ENCODE measurements at regions not wholly inside any gene's neighbourhood (a gene's known extent, or its start where the extent isn't known, plus 50 kb on each side); places are given as distances from the start of the nearest gene placed in this dataset.

DNA sequence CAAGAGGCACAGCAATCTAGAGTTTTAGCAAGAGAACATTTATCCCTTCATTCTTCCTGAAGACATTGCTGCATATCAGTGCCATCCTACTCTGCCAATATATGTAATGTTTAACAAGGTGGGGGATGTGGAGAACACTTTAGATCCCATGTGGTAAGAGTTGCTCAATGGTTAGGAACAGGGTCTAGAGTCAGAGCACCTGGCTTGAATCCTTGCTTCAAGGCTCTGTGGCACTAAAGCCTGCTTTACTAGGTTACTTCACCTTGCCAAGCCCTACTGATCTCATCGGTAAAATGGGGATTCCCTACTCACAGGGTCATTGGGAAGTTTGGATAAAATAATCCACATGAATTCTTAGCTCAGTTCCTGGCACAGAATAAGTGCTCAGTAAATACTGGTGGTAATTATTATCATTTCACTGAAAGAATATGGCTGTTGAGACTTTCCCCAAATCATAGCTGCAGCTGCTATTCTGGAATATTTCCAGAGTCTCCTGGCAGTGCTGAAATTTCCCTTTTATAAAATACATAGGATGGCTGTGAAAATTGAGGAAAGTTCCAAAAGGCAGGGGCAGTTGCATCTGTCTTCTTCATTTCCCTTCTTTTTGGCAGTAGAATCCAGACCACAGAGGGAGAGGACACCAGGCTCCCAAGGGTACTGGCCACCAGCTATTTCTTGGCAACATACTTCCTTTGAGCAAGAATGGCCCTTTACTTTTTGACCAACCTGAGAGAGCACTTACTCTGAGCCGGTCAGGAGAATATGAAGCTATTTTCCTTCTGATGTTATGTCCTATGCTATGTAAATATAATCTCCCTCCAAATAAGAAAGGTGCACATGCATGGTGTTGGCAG lies 142.8 kb downstream of the PALM2AKAP2 start:
- H3K4me1 Mint-ChIP-seq = peaks cover 11% of the 10 kb centered on the region
- no peaks in the 10 kb centered on the region for H3K36me3 Mint-ChIP-seq (ENCODE audit: insufficient read depth)
- no peaks in the 10 kb centered on the region for H3K9me3 Mint-ChIP-seq
- H3K27me3 Mint-ChIP-seq = peaks cover 18% of the 10 kb centered on the region
- no peak overlapping the region for H3K27ac Mint-ChIP-seq (ENCODE audit: low read depth)
- no peak overlapping the region for H3K4me3 Mint-ChIP-seq
- ATAC-seq (replicated peaks; ENCODE audit: extremely low read depth, poor library complexity, severe bottlenecking) (no peak), DNase-seq (ENCODE audit: low spot score in 2 of 2) (no peak)

DNA sequence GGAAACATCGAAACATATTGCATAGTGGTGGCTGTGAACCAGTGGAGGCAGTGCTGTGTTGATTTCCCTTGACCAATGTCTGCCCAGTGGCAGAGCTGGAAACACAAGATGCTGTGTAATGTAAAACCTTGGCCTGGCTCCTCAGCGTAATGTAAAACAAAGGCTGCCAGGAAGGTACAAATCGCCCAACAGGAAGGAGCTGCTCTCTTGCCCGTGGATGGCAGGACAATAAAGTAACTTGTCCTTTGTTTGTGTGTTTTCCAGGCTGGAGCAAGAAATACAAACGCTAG lies 143.4 kb downstream of the PALM2AKAP2 start:
- peaks cover 6% of the 10 kb centered on the region for H3K4me1 Mint-ChIP-seq
- no peaks in the 10 kb centered on the region for H3K36me3 Mint-ChIP-seq (ENCODE audit: insufficient read depth)
- no peak for ATAC-seq (replicated peaks; ENCODE audit: extremely low read depth, poor library complexity, severe bottlenecking)
- H3K9me3 Mint-ChIP-seq = no peaks in the 10 kb centered on the region
- H3K4me3 Mint-ChIP-seq = no peak overlapping the region
- DNase-seq (ENCODE audit: low spot score in 2 of 2) = no peak
- H3K27ac Mint-ChIP-seq (ENCODE audit: low read depth) = no peak overlapping the region
- peaks cover 22% of the 10 kb centered on the region for H3K27me3 Mint-ChIP-seq

DNA sequence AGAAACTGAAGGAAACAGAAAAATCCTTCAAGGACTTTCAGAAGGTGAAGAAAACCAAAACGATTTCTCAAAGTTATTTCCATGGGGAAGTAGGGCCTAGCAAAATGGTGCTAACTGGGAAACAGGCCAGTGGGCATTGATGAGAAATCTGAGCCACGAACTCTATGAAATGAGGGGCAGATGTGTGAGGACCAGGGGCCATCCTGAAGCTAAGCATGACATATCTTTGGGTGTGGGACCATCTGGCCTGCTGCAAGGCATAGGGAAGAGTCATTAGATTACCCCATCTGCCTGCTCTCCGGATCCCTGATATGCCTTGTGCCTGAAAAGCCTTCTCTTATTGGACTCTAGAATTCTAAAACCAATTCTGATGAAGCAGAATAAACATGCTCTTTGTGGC lies 143.8 kb downstream of the PALM2AKAP2 start:
- H3K27me3 Mint-ChIP-seq = peaks cover 26% of the 10 kb centered on the region
- no peak overlapping the region for H3K4me3 Mint-ChIP-seq
- no peaks in the 10 kb centered on the region for H3K9me3 Mint-ChIP-seq
- peaks cover 2% of the 10 kb centered on the region for H3K4me1 Mint-ChIP-seq
- ATAC-seq (replicated peaks; ENCODE audit: extremely low read depth, poor library complexity, severe bottlenecking) (no peak), DNase-seq (ENCODE audit: low spot score in 2 of 2) (no peak)
- H3K27ac Mint-ChIP-seq (ENCODE audit: low read depth) = no peak overlapping the region
- H3K36me3 Mint-ChIP-seq (ENCODE audit: insufficient read depth) = no peaks in the 10 kb centered on the region

DNA sequence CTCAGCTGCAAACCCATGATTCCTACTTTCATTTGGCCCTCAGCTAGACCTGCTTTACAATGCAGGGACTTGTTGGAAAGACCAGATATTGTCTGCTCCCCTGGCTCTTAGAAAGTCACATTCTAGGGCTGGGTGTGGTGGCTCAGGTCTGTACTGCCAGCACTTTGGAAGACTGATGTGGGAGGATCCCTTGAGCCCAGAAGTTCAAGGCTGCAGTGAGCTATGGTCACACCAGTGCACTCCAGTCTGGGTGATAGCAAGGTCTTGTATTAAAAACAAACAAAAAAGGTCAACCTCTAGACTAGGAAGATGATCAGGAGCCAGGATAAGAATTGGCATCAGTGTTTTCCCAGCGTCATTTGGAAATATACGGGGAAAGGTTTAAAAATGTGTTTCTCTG lies 145.8 kb downstream of the PALM2AKAP2 start:
- Mint-ChIP-seq H3K27me3 (peaks cover 45% of the 10 kb centered on the region), H3K27ac (ENCODE audit: low read depth) (no peak overlapping the region), H3K4me3 (no peak overlapping the region)

DNA sequence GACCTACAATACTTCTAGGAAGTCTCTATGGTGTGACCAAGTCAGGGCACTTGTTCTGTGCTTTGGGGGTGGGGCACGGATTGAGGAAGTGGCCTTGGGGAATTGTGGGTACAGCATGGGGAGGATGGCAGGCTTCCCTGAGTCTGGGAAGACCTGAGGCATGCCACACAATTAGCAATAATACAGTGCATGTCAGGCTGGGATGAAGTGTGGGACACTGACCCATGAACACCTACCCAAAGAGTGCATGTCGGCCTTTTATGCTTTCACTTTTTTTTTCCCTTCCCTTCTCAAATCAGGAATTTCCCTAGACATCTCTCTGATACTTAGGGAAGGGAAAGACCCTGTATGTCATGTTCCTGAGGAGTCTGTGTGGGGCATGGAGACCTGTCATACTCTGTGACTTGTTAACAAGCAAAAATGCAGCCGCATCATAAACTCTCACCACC lies 146.4 kb downstream of the PALM2AKAP2 start:
- Mint-ChIP-seq H3K36me3 (ENCODE audit: insufficient read depth) (no peaks in the 10 kb centered on the region), H3K4me1 (no peaks in the 10 kb centered on the region), H3K9me3 (no peaks in the 10 kb centered on the region), H3K4me3 (no peak overlapping the region), H3K27ac (ENCODE audit: low read depth) (no peak overlapping the region), H3K27me3 (peaks cover 48% of the 10 kb centered on the region)
- ATAC-seq (replicated peaks; ENCODE audit: extremely low read depth, poor library complexity, severe bottlenecking) (no peak), DNase-seq (ENCODE audit: low spot score in 2 of 2) (no peak)

More for the DNA sequence above, 145.8 kb downstream of the PALM2AKAP2 start:
- no peak for DNase-seq (ENCODE audit: low spot score in 2 of 2)
- H3K9me3 Mint-ChIP-seq = no peaks in the 10 kb centered on the region
- no peaks in the 10 kb centered on the region for H3K36me3 Mint-ChIP-seq (ENCODE audit: insufficient read depth)
- H3K4me1 Mint-ChIP-seq = no peaks in the 10 kb centered on the region
- no peak for ATAC-seq (replicated peaks; ENCODE audit: extremely low read depth, poor library complexity, severe bottlenecking)

DNA sequence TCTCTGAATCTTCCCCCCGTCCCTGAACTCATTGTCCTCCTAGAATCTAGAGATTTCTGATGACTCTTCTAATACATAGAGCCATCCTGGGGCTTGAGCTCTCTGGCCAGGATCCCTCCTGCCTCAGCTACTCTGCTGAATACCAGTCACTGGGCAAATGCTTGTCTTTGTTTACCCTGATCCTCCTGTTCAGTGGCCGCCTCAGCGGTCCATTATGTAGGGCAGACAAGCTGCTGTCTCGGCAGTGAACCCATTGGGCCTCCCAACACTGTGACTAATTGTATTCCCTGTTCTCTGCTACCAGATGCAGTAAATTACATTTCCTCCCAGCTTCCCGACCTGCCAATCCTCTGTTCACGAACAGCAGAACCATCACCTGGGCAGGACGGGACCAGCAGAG lies 151.6 kb downstream of the PALM2AKAP2 start:
- Mint-ChIP-seq H3K9me3 (no peaks in the 10 kb centered on the region), H3K4me1 (no peaks in the 10 kb centered on the region), H3K4me3 (no peak overlapping the region), H3K27me3 (peaks cover 43% of the 10 kb centered on the region), H3K27ac (ENCODE audit: low read depth) (no peak overlapping the region), H3K36me3 (ENCODE audit: insufficient read depth) (peaks cover 2% of the 10 kb centered on the region)
- no peak for DNase-seq (ENCODE audit: low spot score in 2 of 2)
- ATAC-seq (replicated peaks; ENCODE audit: extremely low read depth, poor library complexity, severe bottlenecking) = no peak

DNA sequence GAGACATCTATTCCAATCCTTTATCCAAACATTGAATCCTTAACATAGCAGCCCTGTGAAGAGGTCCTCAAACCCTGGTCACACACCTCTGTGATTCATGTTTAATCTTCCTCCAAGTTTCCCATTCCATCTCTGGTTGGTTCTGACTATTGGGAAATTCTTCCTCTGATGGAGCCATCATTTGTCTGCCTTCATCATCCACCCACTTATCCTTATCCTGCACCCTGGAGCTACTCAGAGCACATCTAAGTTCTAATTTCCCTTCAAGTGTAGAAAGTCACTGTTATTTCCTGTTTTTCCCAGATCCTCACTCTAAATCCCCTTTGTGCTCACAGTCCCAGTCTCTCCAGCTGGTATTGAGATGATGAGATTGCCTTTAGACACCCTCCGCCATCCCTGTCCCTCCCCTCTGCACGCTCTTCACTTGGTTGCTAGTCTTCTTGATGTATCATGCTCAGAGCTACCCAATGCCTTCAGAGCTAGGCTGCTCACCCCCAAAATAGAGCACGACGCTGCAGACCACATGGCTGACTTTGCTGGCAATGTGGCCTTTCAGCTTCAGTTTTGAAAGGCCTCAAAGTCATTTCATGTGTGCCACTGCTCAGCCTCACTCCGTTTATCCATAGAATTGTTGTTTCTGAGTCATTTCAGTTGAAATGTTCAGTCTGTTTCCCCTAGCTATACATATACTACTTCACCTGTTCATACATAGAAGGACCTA lies 154.3 kb downstream of the PALM2AKAP2 start:
- peaks cover 5% of the 10 kb centered on the region for H3K36me3 Mint-ChIP-seq (ENCODE audit: insufficient read depth)
- H3K27ac Mint-ChIP-seq (ENCODE audit: low read depth) = no peak overlapping the region
- no peak for ATAC-seq (replicated peaks; ENCODE audit: extremely low read depth, poor library complexity, severe bottlenecking)
- H3K4me1 Mint-ChIP-seq = no peaks in the 10 kb centered on the region
- H3K4me3 Mint-ChIP-seq = no peak overlapping the region
- peaks cover 30% of the 10 kb centered on the region for H3K27me3 Mint-ChIP-seq
- DNase-seq (ENCODE audit: low spot score in 2 of 2) = no peak
- H3K9me3 Mint-ChIP-seq = no peaks in the 10 kb centered on the region

DNA sequence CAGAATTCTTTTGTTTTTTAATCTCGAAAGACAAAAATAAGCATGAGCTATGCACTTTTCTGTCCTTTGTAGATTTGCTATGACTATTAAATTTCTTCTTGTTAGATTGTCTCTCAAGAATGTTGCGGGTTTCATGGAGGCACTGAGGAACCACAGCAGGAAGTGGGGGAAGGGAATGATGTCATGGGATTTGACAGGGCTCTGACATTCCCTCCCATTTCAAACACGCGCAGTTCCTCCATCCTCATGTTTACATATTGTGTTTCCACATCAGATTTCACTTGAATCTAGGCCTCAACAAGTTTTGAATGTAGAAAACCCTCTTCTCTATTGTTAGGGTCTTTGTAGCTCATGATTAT lies 154.8 kb downstream of the PALM2AKAP2 start:
- Mint-ChIP-seq H3K9me3 (no peaks in the 10 kb centered on the region), H3K27me3 (peaks cover 25% of the 10 kb centered on the region), H3K27ac (ENCODE audit: low read depth) (no peak overlapping the region), H3K36me3 (ENCODE audit: insufficient read depth) (peaks cover 5% of the 10 kb centered on the region), H3K4me1 (no peaks in the 10 kb centered on the region), H3K4me3 (no peak overlapping the region)
- DNase-seq (ENCODE audit: low spot score in 2 of 2) (no peak), ATAC-seq (replicated peaks; ENCODE audit: extremely low read depth, poor library complexity, severe bottlenecking) (no peak)

DNA sequence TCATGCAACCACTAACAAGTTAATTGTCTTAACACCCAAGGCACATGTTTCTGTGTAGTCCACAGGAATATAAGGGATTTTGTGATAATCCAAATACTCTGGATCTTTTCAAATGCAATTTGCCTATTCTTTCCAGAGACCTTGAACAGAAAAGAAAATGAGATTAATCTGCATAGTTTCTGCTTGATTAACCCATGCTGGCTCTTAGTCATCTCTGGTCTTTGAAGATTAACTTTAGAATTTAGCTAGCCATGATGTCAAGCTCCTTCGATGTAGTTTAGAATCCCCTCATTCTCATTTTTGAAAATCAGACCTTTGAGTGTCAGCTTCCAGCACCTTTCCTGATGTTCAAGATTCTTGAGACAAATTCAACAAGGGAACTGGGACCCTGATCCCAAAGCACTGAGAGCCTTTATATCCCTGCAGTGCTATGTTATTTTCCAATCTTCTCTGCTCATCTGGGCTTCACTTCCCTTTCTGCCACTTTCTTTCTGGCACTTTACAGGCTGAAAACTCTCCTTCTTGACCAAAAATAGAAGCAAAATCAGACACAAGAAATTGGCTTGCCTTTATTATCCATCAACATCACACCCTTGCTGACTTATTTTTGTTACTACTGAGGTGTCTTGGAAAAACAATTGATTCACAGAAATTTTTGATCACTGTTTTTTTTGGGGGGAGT lies 155.5 kb downstream of the PALM2AKAP2 start:
- no peak for ATAC-seq (replicated peaks; ENCODE audit: extremely low read depth, poor library complexity, severe bottlenecking)
- Mint-ChIP-seq H3K27ac (ENCODE audit: low read depth) (no peak overlapping the region), H3K4me3 (no peak overlapping the region), H3K27me3 (peaks cover 18% of the 10 kb centered on the region), H3K4me1 (no peaks in the 10 kb centered on the region), H3K36me3 (ENCODE audit: insufficient read depth) (peaks cover 5% of the 10 kb centered on the region), H3K9me3 (no peaks in the 10 kb centered on the region)
- DNase-seq (ENCODE audit: low spot score in 2 of 2) = no peak

DNA sequence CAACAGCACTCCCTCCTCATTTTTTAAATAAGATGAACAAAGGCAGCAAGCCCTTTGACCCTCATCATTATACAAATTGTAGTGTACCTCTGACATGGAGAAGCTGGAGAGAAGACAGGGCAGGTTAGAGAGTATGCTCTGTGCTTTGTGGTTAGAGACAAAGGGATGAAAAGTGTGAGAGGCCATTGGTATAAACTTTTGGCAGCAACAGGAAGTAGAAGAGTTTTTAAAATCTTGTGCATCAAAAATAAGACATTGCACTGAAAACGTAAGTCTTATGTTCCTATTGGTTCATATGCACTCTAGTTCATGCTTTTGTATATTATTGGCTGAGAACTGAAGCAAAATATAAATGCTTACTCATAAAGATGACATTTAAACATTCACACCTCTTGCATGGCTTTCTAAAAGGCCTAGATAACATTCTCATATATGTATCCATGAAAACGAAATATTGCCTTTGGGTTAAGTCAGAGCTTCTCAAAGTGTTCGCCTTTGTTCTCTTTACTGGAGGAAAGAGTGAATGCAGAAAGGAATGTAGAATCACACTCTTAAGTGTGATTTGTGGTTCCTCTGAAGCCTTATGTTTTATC lies 158.0 kb downstream of the PALM2AKAP2 start:
- Mint-ChIP-seq H3K36me3 (ENCODE audit: insufficient read depth) (peaks cover 5% of the 10 kb centered on the region), H3K4me1 (no peaks in the 10 kb centered on the region), H3K27ac (ENCODE audit: low read depth) (no peak overlapping the region), H3K4me3 (no peak overlapping the region), H3K27me3 (peaks cover 13% of the 10 kb centered on the region), H3K9me3 (no peaks in the 10 kb centered on the region)
- no peak for ATAC-seq (replicated peaks; ENCODE audit: extremely low read depth, poor library complexity, severe bottlenecking)
- DNase-seq (ENCODE audit: low spot score in 2 of 2) = no peak

DNA sequence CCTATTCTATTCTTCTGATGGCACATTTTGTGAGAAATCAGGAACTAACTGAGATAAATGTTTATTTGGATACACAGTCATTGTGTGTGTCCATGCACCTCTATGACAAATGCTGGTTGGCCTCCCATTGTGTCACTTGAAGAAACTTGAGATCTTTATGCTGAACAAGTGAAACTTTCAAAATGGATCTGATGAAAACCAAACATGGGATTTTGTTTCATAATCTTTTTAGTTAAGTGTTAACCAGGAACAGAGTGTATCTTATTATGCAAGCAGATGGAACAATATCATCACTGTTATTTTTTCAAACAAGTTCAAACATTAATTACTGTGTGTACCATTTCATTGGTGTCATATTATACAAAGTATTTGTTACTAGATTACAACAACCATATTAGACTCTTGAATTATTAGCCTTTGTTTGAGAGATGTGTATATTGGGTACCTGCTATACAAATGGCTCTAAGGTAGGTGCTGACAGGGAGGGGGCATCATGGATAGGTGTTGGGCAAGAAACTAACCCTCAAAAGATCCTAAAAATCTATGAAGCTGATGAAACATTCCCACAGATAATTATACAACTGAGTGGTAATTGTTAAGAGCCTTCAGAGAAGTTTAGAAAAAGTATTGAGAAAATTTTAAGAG lies 159.8 kb downstream of the PALM2AKAP2 start:
- Mint-ChIP-seq H3K27me3 (peaks cover 1% of the 10 kb centered on the region), H3K36me3 (ENCODE audit: insufficient read depth) (peaks cover 3% of the 10 kb centered on the region), H3K27ac (ENCODE audit: low read depth) (no peak overlapping the region), H3K9me3 (no peaks in the 10 kb centered on the region), H3K4me3 (no peak overlapping the region), H3K4me1 (no peaks in the 10 kb centered on the region)
- ATAC-seq (replicated peaks; ENCODE audit: extremely low read depth, poor library complexity, severe bottlenecking) (no peak), DNase-seq (ENCODE audit: low spot score in 2 of 2) (no peak)

DNA sequence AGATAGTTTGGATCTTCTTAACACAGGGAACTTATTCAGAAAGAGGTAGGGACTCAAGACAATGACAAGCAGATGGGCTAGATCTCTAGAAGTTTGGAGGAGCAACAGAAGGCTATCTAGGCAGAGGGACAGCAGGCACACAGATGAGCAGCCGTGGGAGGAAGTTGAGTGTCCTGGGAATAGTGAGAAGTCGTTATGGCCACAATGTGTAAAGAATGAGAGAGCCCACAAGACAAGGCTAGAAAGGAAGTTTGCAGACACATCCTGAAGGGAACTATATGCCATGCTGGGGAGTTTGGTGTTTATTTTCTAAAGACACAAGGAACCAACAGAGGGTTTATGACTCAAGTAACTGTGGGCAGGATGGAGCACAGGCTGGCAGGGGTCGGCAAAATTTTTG lies 160.6 kb downstream of the PALM2AKAP2 start:
- DNase-seq (ENCODE audit: low spot score in 2 of 2) = no peak
- Mint-ChIP-seq H3K27ac (ENCODE audit: low read depth) (no peak overlapping the region), H3K9me3 (no peaks in the 10 kb centered on the region), H3K36me3 (ENCODE audit: insufficient read depth) (peaks cover 3% of the 10 kb centered on the region), H3K4me1 (no peaks in the 10 kb centered on the region), H3K4me3 (no peak overlapping the region), H3K27me3 (no peaks in the 10 kb centered on the region)
- no peak for ATAC-seq (replicated peaks; ENCODE audit: extremely low read depth, poor library complexity, severe bottlenecking)
